ENCODE measurements at regions not wholly inside any gene's neighbourhood (a gene's known extent, or its start where the extent isn't known, plus 50 kb on each side); places are given as distances from the start of the nearest gene placed in this dataset.

DNA sequence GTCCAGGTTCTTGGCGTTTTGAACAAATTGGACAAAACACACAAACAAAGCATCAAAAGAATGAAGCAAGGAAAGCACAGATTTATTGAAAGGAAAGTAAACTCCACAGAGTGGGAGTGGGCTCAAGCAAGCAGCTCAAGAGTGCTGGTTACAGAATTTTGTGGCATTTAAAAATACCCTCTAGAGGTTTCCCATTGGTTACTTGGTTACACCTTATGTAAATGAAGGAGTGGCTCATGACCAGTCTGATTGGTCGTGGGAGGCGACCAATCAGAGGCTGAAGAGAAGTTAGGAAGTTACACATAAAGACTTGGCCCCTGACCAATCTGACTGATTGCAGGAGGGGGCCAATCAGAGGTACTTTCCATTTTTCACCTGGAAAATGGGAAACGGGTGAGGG, 1373.8 kb upstream of the GOT2 start:
- TF ChIP-seq POLR2AphosphoS5 (IDR thresholded peaks at IDR 0.05; ENCODE audit: low read depth, low read length) (no peak), TAF1 (IDR thresholded peaks at IDR 0.05; ENCODE audit: borderline replicate concordance, insufficient read depth, low read length) (no peak), FOXP2 (optimal IDR thresholded peaks at IDR 0.05; ENCODE audit: borderline replicate concordance, extremely low read depth, extremely low read length, insufficient read depth) (no peak), SIN3A (IDR thresholded peaks at IDR 0.05; ENCODE audit: borderline replicate concordance, insufficient read depth, low read length) (no peak)
- TF ChIP-seq, protein P1, sequence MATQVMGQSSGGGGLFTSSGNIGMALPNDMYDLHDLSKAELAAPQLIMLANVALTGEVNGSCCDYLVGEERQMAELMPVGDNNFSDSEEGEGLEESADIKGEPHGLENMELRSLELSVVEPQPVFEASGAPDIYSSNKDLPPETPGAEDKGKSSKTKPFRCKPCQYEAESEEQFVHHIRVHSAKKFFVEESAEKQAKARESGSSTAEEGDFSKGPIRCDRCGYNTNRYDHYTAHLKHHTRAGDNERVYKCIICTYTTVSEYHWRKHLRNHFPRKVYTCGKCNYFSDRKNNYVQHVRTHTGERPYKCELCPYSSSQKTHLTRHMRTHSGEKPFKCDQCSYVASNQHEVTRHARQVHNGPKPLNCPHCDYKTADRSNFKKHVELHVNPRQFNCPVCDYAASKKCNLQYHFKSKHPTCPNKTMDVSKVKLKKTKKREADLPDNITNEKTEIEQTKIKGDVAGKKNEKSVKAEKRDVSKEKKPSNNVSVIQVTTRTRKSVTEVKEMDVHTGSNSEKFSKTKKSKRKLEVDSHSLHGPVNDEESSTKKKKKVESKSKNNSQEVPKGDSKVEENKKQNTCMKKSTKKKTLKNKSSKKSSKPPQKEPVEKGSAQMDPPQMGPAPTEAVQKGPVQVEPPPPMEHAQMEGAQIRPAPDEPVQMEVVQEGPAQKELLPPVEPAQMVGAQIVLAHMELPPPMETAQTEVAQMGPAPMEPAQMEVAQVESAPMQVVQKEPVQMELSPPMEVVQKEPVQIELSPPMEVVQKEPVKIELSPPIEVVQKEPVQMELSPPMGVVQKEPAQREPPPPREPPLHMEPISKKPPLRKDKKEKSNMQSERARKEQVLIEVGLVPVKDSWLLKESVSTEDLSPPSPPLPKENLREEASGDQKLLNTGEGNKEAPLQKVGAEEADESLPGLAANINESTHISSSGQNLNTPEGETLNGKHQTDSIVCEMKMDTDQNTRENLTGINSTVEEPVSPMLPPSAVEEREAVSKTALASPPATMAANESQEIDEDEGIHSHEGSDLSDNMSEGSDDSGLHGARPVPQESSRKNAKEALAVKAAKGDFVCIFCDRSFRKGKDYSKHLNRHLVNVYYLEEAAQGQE (IDR thresholded peaks at IDR 0.05; ENCODE audit: insufficient read depth in 1 of 2, low read depth in 2 of 2, low read length in 2 of 2), result no peak

DNA sequence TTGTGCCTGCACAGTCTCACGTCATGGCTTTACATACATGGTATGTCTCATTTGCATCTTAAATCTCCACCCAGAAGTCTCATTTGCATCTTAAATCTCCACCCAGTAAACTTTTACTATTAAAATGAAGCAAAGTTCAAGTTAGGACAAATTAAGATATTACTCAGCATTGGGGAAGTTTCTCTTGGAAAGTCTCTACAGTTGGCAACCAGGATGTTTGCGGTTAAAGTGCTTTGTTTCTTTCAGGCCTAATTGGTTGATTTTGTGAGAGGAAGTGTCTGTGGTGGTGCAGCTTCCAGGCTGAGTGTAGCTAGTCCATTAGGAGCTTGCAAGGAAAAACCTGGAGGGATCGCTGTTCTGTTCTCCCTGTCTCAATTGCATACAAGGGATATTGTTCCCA, 1373.3 kb upstream of the GOT2 start:
- TF ChIP-seq, protein P1 (IDR thresholded peaks at IDR 0.05; ENCODE audit: insufficient read depth in 1 of 2, low read depth in 2 of 2, low read length in 2 of 2), result no peak
- TF ChIP-seq FOXP2 (optimal IDR thresholded peaks at IDR 0.05; ENCODE audit: borderline replicate concordance, extremely low read depth, extremely low read length, insufficient read depth), result no peak
- TF ChIP-seq POLR2AphosphoS5 (IDR thresholded peaks at IDR 0.05; ENCODE audit: low read depth, low read length), result no peak
- TF ChIP-seq SIN3A (IDR thresholded peaks at IDR 0.05; ENCODE audit: borderline replicate concordance, insufficient read depth, low read length), result no peak

DNA sequence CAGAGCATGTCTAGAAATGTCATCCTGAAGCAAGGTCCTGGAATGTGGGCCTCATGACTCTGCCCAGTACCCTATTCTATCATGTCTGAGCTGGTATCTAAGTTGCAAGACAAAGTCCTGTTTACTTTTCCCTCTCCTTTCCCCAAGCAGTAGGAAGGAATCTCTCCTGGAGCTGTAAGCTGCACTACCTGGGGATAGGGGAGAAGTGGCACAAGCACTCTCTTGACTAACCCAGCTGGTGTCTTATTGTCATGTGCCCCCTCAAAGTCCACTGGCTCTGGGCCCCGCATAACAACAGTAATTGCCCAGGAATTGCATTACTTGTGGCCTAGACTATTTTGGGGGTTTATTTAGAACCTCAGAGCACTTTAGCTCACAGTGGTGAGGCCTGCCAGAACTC, 1366.3 kb upstream of the GOT2 start:
- TF ChIP-seq FOXP2 (optimal IDR thresholded peaks at IDR 0.05; ENCODE audit: borderline replicate concordance, extremely low read depth, extremely low read length, insufficient read depth) (no peak), SIN3A (IDR thresholded peaks at IDR 0.05; ENCODE audit: borderline replicate concordance, insufficient read depth, low read length) (no peak), TAF1 (IDR thresholded peaks at IDR 0.05; ENCODE audit: borderline replicate concordance, insufficient read depth, low read length) (no peak), POLR2AphosphoS5 (IDR thresholded peaks at IDR 0.05; ENCODE audit: low read depth, low read length) (no peak)
- TF ChIP-seq, protein P1 (IDR thresholded peaks at IDR 0.05; ENCODE audit: insufficient read depth in 1 of 2, low read depth in 2 of 2, low read length in 2 of 2), result no peak

- TF ChIP-seq TAF1 (IDR thresholded peaks at IDR 0.05; ENCODE audit: borderline replicate concordance, insufficient read depth, low read length) (no peak), SIN3A (IDR thresholded peaks at IDR 0.05; ENCODE audit: borderline replicate concordance, insufficient read depth, low read length) (no peak), POLR2AphosphoS5 (IDR thresholded peaks at IDR 0.05; ENCODE audit: low read depth, low read length) (no peak), FOXP2 (optimal IDR thresholded peaks at IDR 0.05; ENCODE audit: borderline replicate concordance, extremely low read depth, extremely low read length, insufficient read depth) (no peak)
- TF ChIP-seq, protein P1 (IDR thresholded peaks at IDR 0.05; ENCODE audit: insufficient read depth in 1 of 2, low read depth in 2 of 2, low read length in 2 of 2), result no peak
These were observed 1357.4 kb upstream of the GOT2 start for GRCh38 chr16:60091529-60091928.

- TF ChIP-seq TAF1 (IDR thresholded peaks at IDR 0.05; ENCODE audit: borderline replicate concordance, insufficient read depth, low read length) (no peak), FOXP2 (optimal IDR thresholded peaks at IDR 0.05; ENCODE audit: borderline replicate concordance, extremely low read depth, extremely low read length, insufficient read depth) (no peak), POLR2AphosphoS5 (IDR thresholded peaks at IDR 0.05; ENCODE audit: low read depth, low read length) (no peak), SIN3A (IDR thresholded peaks at IDR 0.05; ENCODE audit: borderline replicate concordance, insufficient read depth, low read length) (no peak)
- TF ChIP-seq, protein P1 (IDR thresholded peaks at IDR 0.05; ENCODE audit: insufficient read depth in 1 of 2, low read depth in 2 of 2, low read length in 2 of 2), result no peak
These were observed 1357.0 kb upstream of the GOT2 start for GRCh38 chr16:60091071-60091470.

Data from PFSK-1 (cell line).